Activated T-helper 1 cell treated with Interleukin-2 at 50 U/mL for 16 hours (primary cell): ENCODE measurements at regions not wholly inside any gene's neighbourhood (a gene's known extent, or its start where the extent isn't known, plus 50 kb on each side); places are given as distances from the start of the nearest gene placed in this dataset.
"Not testable (repeated sequence)": the region's sequence is repeated elsewhere in the genome, so short reads cannot be mapped to it uniquely, and the experiment has no call there.

Source experiments
- DNase-seq: peaks from one replicate; pipeline ENCODE4 v3.0.0-alpha.2; 2020; ENCODE audit warnings: low read depth

DNA sequence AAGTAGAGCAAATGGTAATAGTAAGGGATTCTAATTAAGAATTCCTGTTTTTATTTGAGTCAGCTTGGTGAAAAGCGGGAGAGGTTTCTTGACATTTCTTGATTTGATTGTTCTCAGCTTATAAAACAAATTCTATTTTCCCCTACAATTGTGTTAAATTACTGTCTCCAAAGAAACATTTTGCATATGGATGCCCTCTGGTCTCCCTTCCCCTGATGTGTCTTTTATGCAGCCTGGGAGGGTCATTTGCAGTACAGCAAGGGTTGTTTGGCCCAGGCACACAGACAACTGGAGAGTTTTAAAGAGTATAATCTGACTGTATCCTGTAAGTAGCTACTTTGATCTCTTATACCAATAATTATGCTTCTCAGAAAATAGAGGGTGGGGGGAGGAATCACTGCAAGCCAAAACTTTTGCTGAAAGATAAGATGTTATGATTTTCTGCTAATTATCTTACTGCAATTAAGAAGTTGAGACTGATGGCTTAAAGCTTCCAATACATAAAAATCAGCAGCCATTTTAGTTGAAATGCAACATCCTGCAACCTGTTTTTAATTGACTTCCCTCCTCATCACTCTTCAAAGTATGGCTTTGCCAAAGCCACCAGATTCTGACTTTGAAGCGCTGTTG is 204.1 kb upstream of the SEMA6A start:
- no peak for DNase-seq

DNA sequence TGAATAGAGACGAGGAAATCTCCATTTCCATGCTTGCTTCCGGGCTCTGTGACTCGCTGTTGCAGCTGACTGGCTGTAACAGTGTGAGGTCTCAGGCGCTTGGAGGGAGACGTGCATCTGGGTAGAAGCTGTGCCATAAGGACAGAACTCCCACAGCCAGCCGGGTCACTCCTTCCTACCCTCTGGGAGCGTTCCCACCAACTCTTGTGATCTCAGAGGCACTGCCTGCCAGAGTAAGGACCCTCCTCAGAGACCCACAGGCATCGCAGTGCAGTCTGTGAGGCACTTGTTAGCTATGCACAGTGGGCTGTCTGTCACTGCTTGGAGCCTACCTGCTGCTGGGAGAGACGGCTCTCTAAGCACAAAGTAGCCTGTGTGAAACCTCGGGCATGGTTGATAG is 203.4 kb upstream of the SEMA6A start:
- no peak for DNase-seq

DNA sequence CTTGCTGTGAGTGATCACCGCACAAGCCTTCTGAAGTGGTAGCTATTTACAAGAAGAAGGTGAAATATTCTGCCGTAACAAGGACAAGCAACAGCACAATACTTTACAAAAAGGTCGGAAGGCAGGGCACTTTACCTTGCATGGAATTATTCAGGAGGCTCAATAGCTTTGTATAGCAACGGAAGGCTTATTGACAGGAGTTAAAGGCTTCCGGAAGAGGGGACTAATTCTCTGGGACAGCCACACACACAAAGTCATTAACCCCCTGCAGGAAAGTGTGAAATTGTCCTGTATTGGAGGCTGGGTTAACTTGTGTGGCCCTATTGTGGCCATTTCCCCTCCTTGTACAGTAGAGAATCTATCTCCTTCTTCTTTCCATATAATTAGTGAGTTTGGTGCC is 199.3 kb upstream of the SEMA6A start:
- no peak for DNase-seq

DNA sequence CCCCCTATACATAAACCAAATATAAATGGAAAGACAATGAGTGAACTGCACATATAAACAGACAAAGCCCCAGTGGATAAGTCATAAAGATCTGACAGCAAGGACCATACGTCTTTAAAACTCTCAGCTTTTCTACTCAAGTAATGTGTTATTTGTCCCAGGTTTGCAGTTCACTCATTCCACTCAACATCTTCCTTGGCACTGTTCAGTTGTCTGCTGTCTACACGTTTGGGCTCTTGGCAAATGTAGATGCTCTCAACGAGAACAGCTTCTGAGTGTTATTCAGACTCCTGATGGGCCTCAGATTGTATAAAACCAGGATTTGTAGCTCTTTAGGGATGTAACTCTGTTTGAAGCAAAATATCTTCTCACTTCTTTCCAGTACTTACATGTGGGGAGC is 198.2 kb upstream of the SEMA6A start:
- no peak for DNase-seq

DNA sequence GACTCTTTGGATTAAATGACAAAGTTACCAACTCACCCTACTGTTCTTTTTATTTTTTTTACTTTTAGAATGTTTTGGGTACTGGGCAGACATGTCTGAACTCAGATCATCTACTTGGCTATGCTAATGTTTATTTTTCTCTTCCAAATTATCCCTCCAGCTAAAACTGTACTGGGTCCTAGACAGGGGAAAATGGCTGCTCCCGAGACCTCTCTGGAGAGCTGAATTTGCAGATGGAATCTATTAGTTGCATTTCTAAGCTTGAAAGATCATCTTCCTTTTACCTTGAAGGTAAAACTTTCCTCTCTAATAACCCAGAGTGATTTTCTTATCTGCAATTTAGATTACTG is 197.5 kb upstream of the SEMA6A start:
- no peak for DNase-seq

DNA sequence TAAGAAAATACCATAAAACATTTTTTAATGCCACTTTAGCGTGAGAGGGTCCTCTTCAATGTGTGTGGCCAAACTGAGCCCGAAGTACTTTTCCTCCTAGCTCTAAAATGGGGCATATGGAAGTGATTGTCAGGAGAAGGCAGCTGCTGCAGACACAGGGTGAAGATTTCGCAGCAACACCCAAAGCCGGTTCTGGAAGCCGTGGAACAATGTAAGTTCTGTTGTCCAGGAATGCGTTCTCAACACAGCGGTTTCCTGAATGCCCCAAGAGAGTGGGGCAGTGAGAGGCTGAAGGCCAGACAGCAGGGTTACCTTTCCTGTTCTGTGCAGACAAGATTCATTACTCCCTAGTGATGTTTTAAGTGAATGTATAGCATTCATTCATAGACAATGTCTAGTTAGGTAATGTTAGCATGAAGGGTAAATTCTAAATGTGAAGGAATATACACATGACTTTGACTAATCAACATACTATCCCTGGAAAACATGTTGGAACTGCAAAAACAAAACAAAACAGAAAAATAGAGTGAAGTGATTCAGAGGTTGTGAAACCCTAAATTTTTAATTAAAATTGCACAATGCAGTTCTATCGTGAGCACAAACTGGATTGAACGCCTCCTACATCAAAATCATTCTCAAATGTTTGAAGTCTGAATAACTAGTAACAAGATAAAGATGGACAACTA is 197.0 kb upstream of the SEMA6A start:
- no peak for DNase-seq

DNA sequence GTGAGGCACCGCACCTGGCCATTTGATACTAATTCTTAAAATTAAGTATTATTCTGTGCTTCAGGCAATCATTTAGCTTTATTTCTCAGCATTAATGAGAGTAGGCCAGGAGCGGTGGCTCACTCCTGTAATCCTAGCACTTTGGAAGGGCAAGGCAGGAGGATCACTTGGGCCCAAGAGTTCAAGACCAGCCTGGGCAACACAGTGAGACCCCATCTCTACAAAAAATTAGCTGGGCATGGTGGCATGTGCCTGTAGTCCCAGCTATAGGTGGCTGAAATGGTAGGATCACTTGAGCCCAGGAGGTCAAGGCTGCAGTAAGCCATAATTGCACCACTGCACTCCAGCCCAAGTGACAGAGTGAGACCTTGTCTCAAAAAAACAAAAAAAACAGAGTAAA is 195.3 kb upstream of the SEMA6A start:
- not testable (repeated sequence) for DNase-seq

DNA sequence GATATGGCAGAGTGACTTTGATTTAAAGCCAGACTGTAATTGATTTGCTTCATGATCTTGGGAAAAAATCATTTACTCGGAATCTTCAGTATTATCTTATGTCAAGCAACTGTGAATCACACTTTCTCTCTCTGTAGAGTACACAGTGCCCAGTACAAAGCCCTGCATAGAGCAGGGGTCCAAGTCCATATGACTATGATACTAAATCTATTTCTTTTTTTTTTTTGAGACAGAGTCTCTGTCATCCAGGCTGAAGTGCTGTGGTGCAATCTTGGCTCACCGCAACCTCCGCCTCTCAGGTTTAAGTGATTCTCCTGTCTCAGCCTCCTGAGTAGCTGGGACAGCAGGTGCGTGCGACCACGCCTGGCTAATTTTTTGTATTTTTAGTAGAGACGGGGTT is 194.8 kb upstream of the SEMA6A start:
- DNase-seq = no peak

DNA sequence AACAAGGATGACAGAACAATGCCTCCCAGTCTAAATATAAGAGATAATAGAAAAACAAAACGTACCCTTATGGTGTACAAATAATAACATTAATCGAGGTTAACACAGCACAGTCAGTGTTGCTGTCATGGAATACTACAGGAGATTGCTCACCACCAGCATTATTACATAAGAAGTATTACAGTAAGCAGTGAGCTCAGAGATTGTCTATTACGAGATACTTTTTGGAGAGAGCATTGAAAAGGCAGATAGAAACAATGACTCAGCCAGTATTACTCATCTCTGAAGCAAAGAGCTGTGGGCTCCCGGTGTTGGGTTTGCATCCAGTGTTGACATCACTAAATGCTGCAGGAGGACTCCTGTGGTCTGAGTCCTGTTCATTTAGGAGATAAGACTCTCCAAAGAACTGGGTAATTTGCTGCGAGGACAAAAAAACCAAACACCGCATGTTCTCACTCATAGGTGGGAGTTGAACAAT is 191.9 kb upstream of the SEMA6A start:
- no peak for DNase-seq

DNA sequence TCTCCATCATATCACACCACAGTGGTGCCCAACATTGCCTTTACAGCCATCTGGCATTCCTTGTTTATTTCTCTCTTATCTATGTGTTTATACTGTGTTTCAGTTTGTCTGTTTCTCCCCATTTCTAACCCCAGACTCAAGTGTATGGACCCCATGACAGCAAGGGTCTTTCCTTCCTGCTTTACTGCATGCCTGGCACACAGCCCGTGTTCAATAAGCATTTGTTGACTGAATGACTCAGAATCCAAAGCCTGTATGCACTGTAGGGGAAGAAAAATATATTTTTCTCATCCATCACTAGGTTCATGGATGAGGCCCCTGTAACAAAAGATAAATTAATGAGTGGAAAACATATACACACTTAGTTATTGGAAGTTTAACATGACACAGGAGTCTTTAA is 190.8 kb upstream of the SEMA6A start:
- no peak for DNase-seq

DNA sequence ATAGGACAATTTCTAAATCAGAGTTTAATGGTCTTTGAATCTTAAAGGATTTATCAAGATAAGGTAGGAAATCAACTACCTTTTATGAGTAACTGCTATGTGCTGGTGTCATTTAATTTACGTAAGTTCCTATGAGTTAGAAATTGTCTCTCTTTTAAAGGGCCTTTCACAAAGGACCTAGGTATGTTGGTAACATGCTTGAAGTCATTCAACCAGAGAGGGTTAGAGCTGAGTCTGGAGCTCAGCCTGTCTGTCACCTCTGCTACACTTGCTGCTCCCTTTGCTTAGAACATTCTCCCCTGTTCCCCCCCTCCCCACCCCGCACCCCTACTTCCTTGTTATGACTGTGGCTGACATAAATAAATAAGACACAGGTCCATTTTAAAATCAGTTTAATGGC is 190.3 kb upstream of the SEMA6A start:
- no peak for DNase-seq

DNA sequence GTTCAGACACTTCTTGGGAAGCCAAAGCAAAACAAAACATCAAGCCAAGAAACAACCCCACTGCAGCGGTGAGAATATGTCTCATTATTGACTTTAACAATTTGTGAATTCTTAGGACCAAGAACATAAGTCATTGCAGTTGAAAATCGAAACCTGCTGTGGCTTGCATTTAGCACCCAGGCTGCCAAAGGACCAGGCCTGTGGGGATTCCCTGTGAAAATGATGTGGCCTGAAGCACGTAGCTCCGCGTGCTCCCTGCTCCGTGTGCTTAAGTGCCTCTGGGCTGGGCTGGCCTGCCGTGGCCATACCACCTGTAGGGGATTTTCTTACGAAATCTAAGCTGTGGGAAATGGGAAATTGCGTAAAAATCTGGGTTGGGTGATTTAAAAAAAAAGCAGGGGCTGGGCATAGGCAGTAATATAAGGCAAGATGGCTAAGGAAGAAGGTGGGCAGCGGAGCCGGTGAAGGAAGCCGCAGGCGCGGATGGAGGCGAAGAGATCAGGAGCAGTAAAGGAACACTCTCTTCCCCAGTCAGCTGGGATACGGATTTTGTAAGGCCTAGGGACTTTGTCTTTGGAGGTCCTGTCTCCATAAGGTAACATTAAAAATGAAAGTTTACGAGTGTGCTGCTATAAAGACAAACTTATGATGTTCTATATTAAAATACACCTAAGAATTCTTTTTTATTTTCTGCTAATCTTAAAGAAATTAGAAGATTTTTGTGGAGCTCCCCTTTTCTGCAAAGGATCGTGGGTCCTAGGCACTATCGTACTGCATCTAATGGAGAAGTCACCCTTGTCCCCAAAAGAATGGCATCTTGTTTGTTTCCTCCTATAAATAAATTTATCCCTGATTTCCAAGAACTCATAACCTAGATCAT is 189.6 kb upstream of the SEMA6A start:
- DNase-seq = no peak

DNA sequence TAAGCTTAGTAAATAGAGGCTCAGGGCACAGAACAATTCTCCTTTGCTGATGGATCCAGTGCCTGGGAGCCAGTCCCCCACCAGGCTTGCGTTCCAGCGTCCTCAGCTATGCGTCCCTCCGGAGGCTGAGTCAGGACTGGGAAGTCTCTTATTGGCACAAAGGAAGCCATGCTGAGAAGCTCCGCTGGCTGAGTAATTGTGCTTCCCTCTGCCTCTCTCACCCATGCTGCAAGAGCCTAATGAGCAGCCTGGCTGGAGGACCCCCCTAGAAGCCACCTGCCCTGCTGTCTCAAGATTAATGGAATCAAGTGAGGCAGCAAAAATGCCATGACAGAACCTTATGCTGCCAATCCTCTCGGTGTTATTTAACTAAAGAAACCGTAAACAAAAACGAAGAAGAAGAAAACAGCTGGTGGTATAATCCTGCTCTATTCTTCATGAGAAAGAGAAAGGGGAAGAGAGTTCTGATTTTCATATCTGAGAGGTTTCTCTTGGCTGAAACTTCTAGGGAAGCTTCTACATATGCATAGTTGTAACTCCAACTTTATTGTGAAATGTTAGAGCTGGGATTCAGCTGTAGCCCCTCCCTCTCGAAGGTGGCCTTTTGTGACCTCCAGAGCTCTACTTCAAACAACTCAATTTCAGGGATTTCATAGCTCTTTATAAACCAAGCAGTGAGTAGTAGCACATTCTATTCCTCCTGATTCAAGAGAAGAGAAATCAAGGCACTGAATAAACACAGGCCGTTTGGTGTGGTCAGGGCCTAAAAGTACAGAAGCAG is 185.4 kb upstream of the SEMA6A start:
- DNase-seq = no peak

DNA sequence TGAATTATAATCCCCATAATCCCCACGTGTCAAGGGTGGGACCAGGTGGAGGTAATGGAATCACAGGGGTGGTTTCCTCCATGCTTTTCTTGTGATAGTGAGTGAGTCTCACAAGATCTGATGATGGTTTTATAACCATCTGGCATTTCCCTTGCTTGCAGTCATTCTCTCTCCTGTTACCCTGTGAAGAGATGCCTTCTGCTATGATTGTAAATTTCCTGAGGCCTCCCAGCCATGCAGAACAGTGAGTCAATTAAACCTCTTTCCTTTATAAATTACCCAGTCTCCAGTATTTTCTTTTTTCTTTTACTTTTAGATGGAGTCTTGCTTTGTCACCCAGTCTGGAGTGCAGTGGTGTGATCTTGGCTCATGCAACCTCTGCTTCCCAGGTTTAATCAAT is 182.7 kb upstream of the SEMA6A start:
- DNase-seq = no peak

DNA sequence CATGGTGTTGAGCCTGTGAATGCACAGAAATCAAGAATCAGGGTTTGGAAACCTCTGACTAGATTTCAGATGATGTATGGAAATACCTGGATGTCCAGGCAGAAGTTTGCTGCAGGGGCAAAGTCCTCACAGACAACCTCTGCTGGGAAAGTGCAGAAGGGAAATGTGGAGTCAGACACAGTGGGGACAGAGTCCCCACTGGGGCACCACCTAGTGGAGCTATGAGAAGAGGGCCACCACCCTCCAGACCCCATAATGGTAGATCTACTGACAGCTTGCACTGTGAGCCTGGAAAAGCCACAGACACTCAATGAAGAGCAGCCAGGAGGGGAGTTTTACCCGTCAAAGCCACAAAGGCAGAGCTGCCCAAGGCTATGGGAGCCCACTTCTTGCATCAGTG is 181.9 kb upstream of the SEMA6A start:
- no peak for DNase-seq

DNA sequence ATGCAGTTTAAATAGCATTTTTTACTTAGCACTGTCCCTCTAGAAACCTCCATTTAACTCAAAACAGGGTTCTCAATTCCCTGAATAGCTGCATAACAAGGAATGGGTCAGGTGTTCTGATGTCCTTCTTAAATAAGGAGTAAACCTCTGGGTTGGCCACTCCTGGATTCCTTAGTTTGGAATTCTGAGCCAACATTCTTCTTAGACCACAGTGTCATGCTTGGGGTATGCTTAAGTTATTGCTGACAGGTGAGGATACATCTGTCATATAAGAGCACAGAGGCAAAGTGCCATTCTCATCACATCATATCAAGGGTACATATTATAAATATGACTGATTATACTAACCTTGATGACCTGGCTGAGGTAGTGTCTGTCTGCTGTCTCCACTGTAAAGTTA is 179.9 kb upstream of the SEMA6A start:
- DNase-seq = no peak

DNA sequence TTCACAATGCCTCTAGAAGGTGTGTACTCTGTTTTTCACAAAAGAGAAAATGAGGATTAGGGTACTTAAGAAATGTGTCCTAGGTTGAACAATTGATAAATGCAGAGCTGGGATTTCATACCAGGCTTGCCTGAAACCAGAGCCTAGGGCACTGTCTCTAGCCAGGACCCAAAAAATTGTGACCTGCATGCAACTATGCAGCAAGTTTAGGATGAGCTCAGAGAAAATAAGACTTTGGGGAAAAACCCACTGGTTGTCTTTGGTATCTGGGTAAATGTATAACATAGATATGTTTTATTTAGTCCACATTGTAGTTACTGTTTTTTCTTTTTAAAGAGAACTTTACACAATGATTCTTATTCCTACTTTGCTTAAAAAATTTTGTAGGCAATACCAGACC is 177.1 kb upstream of the SEMA6A start:
- DNase-seq = no peak

DNA sequence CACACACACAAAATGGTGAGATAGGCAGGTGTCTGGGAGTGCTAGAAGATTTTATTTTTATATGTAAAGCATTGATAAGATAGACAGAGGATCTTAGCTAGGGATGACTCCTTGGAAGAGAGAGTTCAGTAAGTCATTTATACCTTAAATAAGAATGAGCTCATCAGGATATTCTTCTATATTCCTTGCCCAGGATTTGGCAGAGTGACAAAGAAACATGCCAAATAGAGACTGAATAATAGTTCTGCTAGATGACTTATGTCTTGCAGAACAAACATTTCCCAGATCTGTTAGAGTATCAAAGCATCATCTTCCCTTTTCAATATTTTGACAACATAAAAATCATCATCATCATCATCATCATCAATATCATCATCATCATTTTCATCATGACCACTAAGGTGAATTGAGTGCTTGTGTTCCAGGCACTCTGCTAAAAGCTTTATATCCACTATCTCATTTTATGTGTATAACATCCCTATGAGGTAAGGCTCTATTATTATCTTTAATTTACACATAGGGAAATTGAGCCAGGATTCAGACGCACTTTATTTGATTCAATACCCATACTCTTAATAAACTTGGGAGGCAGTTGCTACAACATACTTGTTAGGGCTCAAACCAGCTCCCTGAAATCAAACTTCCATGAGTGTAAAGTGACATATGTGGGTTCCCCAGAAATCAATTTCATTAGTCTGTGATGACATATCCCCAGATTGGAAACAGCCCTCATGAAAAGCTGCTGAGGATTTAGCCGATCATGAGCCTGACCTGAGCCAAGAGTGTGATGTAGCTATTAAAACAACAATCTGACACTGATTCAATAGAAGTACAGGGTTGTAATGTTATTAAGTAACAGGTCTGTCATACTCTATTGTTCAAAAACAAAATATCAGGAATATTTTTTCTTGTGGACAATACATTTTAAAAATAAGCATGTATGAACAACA is 176.3 kb upstream of the SEMA6A start:
- no peak for DNase-seq

DNA sequence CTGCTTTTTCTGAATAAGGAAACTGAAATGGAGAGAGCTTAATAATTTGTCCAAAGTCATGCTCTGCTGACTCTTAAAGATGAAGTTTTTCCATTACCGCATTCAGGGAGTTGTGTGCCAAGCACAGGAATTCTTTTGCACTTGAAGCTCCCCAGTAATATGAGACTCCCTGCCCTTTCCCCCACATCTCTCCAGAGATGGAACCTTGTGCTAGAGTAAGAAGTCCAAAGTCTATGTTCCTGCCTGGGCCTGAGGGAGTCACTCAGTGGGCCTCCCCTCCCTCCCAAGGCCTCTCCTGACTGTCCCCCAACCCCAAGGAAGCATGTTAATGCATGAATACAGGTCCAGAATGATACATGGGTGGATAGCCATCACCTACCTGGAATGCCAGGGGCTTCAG is 173.3 kb upstream of the SEMA6A start:
- no peak for DNase-seq

DNA sequence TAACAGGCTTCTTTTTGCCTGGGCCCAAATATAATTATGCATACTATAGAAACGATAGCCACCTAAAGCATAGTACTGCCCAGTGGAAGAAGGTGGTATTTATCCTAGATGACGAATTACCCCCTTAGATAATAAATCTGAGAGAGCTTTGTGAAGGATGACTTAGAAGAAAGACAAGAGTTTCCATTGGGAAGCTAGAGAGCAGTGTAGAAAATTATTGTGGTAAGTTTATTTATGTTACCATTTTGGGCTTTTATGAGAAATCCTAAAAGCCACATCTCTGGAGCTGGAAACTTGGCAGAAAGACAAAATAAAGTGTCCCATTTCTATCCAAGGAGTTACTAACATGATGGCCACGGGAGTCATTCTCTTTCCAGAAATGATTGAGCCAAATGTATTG is 172.0 kb upstream of the SEMA6A start:
- no peak for DNase-seq

DNA sequence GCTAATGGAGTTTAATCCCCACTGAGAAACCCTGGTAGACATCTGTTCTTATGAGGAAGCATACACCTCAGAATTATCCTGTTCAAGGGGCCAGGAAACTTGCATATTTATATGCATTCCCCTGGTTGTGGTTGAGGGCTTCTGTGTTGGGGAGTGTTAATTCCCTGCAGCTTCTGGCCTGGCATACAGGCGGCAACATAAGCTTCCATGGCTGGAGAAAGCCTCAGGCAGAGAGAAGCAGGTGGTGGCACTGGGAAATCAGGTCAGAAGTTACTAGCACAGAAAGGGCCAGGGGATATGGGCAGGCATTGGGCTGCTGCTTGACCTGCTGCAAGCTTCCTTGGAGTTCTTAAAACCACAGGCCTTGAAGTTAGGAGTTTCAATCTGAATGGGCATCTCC is 166.1 kb upstream of the SEMA6A start:
- no peak for DNase-seq
